NCI-H128 (cell line): ENCODE measurements at regions not wholly inside any gene's neighbourhood (a gene's known extent, or its start where the extent isn't known, plus 50 kb on each side); places are given as distances from the start of the nearest gene placed in this dataset.

ENCODE experiments used
- DNase-seq: peaks from one replicate; lab custom pipeline; 2025; ENCODE audit not compliant: unreplicated experiment; lab: John Stamatoyannopoulos, UW

DNA sequence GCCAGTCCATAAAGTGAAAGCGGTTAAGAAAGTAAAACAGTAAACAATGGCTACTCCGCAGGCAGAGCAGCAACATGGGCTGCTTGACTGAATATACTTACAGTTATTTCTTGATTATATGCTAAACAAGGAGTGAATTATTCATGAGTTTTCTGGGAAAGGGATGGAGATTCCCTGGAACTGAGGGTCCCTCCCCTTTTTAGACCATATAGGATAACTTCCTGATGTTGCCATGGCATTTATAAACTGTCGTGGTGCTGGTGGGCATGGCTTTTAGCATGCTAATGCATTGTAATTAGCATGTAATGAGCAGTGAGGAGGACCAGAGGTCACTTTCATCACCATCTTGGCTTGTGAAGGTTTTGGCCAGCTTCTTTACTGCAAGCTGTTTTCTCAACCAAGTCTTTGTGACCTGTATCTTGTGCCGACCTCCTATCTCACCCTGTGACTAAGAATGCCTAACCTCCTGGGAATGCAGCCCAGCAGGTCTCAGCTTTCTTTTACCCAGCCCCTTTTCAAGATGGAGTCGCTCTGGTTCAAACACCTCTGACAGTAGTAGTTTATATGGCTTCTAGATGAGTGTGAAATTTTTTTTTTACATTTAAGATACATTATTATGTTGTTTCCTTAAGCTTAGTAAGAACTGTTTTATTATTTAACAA, 514.8 kb upstream of the TENM3 start:
- no peak for DNase-seq

DNA sequence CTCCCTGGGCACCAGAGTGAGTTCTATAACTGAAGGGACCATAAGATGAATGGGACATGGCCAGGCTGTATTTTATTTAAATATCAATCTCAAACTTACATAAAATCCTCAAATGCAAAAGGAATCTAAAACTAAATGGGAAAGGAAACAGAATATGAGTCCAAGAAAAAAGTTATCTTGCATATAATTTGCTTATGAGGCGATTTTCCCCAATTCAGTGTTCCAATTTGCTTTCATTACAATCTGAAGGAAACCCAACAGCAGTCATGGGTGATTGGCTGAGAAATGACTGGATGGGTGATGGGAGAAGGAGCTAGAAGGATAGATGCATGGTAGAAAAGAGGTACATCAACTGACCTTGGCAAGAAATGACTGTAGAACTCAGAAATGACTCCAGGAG, 511.3 kb upstream of the TENM3 start:
- no peak for DNase-seq

DNA sequence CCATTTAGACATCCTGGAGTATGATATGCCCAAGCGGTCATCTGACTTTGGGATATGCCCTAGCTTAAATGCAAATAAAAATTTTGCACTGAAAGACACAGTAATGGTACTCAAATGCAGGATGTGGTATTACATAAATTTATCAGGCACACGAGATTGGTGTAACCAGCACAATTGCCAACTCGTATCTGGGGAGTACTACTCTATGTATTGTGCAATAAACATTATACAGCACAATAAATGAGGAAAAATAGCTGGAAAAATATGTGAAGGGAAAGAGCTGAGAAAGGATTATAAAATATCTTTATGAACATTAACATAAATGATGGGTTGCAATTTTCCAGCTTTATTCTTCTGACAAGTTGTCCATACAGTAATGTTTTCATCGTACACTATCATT, 505.5 kb upstream of the TENM3 start:
- no peak for DNase-seq

DNA sequence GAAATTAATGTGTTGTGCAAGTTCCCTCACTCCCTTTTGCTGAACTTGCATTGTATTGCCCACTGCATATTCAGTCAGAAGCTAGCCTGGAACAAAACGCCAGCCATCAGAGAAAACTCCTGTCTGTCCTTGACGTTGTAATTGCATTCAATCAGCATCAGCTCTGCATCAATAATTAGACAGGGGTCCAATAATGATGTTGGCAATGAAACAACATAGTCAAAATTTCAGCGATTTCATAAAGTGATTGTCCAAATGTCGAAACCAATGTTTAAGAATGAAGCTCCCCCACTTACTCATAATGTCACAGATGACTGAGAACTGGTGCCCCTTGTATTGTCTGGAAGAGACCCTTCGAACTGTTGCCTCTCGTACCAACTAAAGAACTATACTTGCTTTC, 504.2 kb upstream of the TENM3 start:
- DNase-seq, result no peak

DNA sequence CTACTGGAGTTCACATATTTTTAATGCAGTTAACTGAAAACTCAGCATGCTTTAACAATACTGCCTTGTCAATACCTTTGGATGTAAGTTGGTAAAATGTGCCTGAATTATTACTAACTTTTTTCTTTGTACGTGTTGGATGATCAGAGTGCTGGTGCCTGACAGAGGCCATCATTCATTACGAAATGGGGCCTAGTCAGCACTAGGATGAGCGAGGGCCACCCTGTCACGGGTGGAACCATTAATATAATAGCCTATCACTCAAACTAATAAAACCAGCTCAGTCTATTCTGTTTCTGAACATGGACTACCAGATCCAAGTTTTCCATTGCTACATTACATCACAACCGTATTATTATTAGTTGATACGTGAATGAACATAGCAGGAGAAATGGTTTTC, 501.7 kb upstream of the TENM3 start:
- no peak for DNase-seq

DNA sequence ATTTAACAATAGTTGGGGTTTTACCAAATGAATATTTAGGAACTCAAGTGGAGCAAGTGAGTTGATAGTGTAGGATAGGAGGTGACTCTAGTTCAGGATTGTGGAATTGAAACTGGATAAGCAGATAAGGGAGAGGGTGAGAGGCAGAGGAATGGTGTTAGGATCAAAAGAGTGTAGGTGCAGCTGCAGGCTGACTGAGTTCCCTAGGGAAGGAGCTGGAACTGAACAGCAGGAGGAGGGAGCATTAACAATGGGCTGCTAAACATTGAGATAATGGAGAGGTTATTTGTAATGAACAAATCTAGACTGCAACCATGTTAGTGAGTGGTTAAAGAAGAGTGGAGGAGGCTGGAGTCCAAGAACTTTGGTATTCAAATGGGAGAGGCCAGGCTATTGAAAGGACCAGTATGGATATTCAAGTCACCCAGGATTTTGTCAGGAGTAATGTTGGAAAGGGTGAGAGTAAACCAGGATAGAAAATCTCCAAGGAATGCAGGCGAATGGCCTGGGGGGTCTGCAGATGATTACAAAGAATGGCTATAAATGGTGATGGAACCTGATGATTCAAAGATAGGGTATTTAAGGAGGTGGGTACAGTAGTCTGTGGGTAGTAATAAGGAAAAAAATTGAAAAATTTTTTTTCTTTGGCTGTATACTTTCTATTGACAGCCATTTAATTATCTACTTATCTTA, 497.1 kb upstream of the TENM3 start:
- no peak for DNase-seq

DNA sequence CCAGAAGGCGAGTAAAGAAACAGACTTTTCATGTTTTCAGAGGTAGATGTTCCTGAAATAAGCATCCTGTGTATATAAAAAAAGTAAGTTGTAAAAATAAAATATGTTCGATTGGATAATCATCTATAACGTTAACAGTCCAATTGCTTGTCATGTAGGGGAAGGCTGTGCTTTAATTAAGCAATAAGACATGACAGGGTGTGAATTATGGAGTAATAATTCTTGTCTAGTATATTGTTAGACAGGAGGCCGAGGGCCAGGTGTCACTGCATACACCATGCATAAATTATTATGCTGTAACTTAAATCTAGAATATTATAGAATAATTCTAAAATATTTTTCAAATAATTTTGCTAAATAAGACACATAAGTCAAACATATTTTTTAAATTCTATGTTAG, 494.6 kb upstream of the TENM3 start:
- no peak for DNase-seq

DNA sequence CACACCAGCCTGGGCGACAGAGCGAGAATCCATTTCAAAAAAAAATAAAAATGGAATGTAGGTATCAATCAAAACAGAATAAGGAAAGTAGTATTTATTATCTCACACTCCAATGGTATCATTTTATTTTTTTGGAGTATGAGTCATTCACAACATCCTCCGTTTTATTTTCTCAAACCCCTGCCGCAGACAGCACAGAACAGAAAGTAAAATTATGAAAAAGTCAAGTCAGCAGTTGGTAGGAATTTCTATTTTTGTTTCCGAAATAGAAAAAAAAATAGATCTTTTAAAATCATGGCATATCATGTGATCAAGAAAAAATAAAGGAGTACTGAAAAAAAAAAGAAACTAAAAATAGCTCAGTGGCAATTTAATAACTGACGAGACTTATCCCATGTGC, 490.7 kb upstream of the TENM3 start:
- no peak for DNase-seq

DNA sequence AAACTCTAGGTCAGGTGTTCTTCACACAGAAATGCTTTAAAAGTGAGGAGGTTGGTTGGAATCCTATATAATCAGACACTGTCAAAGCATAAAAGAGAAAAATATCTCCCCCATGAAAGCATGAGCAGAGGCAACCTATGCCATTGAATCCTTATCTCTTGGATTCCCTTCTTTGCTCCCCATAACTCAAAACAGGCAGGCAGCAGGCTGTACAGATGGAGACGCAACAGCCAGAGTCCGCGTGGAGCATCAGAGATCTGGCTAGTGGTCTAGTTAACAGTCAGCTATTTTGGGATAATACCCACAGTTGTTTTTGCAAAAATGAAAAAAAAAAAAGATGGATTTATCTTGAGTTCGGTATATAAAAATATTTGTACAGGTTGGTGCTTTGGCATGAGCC, 490.0 kb upstream of the TENM3 start:
- DNase-seq, result no peak

DNA sequence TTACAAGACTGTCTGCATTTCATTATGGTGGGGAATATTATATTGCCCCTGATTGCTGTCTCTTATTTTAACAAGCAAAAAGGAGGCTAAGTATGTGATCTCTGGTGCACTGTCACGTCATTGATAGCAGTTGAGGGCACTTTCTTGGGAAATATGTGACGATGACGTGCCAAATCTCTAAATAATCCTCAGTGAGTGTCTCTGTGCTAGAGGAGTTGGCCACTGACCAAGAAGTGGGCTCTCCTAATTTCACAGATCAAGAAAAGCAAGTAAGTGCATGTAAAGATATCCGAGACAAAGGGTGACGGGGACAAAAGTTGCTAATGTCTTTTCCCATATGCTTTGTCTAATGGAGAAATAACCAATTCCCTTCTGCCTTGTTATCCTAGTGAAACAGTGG, 487.4 kb upstream of the TENM3 start:
- no peak for DNase-seq

DNA sequence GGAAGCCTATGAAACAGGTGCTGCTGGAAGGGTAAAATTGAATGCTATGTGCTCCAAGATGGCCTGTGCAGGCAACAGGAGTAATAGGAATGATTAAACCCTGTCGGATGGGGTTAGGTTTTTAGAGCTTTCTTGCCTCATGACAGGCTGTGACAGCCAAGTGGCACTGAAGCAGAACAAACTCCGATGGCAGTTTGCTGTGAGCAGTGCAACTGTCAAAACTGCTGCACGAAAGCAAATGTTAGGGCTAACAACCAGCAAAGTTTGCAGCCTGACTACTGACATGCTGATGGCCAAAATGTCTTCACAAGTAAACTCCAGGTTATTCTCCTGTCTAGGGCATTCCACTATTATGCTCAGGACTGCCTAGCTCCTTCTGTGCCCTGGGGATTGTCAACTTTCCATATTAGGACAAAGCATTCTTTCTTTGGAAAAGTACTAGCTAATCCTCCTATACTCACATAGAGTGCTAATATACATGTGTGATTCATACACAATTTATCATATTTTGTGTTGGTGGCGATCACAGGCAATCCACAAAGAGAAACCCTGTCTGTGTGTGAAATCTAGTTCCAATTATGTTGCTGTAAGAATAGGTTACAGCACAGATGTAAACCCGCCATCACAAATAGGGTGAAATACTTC, 486.6 kb upstream of the TENM3 start:
- DNase-seq, result no peak

DNA sequence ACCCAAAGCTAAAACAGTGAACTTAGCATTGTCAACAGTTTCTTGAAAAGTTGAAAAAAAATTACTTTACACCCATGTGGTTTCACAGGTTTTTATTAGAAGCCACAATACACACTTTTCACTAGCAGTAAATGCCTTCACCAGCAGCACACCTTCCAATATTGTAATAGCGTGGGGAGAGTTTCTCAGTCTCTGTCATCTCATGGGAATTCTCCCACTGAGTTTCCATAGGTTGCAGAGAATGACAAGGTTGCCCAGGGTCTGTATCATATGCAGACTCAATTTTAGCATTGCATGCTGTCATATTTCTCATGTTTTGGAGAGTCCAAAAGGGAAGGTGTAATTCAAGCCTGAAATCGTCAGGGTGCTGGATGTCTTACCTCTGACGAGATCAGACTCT, 486.1 kb upstream of the TENM3 start:
- no peak for DNase-seq

DNA sequence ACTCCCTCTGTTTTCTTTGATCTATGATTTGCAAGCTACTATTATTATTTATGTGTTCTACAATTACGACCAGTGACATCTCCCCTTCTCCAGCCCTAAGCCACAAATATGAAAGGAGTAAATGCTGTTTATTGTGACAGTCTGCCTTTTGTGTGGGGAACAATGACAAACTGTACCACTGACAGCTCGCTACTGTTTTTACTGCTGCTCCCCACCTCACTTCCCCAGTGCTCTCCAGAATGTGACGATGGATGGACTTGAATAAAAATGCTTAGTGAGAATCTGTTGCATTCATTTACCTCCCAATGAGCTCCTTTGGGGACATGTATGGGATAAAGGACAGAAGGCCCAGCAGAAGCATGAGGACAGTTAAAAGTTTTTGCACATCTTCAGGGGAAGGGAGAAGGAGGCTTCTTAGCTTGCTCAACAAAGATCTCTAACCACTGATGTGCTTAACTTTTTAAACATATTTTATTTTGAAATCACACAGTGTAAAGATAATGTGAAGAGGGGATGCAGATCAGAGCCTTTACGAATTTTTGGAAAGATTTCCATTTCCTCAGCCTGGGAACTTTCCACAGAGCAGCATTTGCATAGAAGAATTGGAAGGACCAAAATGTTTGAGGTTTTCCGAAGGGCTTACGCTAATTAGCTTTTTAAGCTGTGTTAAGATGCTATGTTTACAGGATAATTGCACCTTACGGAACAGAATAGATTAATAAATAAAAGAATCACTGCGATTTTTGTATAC, 485.1 kb upstream of the TENM3 start:
- DNase-seq, result no peak

DNA sequence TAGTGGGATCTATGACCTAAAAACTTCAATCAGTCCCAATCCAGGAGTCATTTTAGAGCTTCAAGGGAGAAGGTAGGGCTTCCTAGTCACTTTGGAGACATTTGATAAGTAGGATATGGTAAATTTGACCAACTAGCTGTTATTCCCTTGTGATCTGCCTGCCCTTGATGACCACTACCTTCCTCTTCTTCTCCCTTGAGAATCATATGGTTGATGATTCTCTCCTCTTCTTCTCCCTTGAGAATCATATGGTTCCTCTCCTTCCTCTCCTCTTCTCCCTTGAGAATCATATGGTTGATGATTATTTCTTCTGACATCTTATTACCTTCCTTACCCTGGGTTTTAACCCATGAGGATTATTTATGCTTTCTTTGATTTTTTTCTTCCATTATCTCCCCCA, 482.6 kb upstream of the TENM3 start:
- no peak for DNase-seq

DNA sequence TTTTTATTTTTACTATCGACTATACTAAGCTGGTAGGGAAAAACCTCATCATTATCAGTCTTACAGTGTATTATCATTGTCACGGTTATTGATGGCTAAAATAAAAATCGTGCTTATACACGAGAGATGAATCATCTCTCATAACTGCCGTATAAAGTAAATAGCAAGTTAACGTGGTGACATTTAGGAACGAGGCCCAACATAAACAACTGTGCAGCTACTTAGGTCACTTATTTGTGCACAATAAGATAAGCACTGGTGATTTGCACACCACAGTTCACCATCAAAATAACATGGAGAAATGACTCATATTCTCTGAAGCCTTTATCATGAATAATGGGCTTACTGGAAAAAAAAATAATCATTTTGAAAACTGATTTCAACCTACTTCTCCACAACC, 482.0 kb upstream of the TENM3 start:
- no peak for DNase-seq

DNA sequence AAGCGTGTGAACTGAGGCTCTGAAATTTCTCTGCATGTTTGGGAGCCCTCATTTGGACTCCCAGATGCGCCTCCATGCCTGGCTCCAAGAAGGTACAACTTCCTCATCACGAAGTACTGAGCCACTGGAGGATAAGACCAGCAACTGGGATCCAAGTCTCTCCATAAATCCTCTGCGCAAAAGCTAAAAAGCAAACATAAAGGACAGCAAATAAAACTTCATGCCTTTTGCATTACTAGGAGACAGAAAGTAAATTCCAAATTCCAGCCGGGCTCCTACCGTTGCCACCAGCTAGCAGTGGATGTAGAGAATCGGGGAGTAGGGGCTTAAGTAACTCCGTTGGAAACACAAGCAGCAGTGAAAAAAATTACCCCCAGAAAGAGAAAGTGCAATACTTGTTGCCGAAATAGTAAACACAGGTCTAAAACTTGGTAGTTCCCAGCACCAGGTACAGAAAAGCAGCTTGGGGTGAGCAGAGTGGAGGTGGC, 477.1 kb upstream of the TENM3 start:
- no peak for DNase-seq

DNA sequence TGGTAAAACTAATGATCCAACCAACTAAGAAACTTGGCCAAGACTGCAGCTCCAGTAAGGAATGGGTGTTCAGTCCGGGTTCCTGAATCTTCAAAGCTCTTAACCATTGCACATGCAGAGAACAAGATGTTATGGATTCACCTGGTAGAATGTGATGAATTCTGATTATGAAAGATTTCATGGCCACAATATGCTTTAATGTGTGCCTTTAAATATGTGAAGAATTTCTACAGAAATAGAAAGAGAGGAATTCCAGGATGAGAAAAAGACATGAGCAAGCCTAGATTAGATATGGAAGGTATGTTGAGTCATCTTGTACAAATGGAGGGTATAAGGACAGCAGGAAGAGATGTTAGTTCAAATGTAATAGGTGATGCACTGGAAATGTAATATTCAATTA, 472.2 kb upstream of the TENM3 start:
- DNase-seq, result no peak

DNA sequence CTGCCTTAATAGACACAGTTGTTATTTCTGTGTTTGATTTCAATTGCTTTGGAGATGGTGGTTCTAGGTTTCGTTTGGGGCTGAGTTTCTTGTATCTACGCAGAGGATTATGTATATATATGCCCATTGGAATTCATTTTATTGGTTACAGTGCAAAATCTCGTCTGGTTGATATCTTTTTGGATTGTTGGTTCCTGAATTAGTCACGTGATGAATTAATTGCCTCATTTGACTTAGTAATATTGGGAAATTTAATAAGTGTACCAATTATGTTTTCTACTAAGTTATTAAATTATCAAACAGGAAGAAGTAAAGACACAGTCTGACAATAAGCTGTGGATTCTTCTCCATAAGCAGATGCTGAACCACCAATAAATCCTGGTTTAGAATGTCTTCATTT, 467.9 kb upstream of the TENM3 start:
- DNase-seq, result no peak

DNA sequence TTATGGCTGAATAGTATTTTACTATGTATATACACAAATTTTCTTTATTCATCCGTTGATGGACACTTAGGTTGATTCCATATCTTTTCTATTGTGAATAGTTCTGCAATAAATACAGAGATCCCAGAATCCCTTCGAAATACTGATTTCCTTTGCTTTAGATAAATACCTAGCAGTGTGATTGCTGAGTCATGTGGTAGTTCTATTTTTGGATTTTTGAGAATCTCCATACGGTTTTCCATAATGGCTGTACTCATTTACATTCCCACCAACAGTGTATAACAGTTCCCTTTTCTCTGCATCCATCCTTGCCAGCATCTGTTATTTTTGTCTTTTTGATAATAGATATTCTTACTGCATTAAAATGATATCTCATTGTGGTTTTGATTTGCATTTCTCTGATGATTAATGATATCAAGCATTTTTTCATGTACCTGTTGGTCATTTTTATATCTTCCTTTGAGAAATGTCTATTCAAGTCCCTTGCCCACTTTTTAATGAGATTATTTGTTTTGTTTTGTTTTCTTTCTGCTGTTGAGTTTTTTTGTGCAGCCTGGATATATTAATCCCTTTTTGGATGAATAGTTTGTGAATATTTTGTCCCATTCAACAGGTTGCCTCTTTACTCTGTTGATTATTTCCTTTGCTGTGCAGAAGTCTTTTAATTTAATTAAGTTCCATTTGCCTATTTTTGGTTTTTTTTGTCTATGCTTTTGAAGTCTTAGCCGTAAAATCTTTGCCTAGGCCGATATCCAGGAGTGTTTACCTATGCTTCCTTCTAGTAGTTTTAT, 466.7 kb upstream of the TENM3 start:
- no peak for DNase-seq

DNA sequence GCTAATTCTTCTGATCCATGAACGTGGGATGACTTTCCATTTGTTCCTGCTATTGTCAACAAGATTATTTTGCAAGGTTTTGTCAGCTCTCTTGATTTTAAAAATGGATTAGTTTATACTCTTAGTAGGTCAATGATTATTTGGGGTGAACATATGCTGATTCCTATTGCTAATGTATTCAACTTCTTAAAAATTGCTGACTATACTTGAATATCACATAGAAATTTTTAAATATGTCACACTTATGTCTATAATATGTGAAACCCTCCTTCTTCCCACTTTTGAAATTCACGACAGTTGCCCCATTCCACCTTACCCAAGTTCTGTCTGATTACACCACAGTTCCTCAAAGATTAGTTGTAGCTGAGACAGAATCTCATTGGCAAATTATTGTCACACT, 465.7 kb upstream of the TENM3 start:
- no peak for DNase-seq

DNA sequence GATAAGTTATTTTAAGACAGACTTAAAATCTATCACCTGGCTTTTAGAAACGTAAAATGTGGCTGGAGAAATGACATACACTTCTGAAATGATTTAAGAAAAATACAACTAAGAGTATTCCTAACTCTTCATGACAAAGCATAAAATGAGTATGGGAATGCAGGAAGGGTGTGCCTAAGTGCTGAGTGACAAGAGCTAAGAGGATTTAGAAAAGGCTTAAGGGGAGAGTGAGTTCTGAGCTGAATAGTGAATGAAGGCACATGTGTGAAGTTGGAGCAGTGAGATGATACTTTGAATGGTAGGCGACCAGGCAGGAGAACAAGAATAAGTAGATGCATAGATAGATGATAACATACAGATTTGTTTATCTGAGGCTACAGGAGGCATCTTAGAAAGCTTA, 458.3 kb upstream of the TENM3 start:
- DNase-seq, result no peak
